ENCODE measurements at regions not wholly inside any gene's neighbourhood (a gene's known extent, or its start where the extent isn't known, plus 50 kb on each side); places are given as distances from the start of the nearest gene placed in this dataset.

DNA sequence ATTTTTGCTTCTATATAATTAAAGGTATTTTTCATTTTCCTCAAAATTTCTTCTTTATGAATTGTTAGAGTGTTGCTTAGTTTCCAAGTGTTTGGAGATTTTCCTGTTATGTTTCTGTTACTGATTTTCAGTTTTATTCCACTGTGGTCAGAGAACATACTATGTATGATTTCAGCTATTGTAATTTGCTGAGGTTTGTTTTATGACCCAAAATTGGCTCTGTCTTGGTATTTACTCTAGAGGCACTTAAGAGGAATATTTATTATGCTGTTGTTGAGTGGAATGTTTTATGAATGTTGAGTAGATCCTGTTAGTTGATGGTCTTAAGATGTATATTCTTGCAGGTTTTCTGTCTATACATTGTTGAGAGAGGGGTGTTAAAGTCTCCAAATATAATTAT lies 263.5 kb downstream of the PABPC4L start:
- TF ChIP-seq, protein P1, sequence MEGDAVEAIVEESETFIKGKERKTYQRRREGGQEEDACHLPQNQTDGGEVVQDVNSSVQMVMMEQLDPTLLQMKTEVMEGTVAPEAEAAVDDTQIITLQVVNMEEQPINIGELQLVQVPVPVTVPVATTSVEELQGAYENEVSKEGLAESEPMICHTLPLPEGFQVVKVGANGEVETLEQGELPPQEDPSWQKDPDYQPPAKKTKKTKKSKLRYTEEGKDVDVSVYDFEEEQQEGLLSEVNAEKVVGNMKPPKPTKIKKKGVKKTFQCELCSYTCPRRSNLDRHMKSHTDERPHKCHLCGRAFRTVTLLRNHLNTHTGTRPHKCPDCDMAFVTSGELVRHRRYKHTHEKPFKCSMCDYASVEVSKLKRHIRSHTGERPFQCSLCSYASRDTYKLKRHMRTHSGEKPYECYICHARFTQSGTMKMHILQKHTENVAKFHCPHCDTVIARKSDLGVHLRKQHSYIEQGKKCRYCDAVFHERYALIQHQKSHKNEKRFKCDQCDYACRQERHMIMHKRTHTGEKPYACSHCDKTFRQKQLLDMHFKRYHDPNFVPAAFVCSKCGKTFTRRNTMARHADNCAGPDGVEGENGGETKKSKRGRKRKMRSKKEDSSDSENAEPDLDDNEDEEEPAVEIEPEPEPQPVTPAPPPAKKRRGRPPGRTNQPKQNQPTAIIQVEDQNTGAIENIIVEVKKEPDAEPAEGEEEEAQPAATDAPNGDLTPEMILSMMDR (IDR thresholded peaks at IDR 0.05) = no peak
- TF ChIP-seq POLR2A (IDR thresholded peaks at IDR 0.05) = no peak

All from ovary (tissue), 3 donors.